ENCODE measurements at regions not wholly inside any gene's neighbourhood (a gene's known extent, or its start where the extent isn't known, plus 50 kb on each side); places are given as distances from the start of the nearest gene placed in this dataset.

DNA sequence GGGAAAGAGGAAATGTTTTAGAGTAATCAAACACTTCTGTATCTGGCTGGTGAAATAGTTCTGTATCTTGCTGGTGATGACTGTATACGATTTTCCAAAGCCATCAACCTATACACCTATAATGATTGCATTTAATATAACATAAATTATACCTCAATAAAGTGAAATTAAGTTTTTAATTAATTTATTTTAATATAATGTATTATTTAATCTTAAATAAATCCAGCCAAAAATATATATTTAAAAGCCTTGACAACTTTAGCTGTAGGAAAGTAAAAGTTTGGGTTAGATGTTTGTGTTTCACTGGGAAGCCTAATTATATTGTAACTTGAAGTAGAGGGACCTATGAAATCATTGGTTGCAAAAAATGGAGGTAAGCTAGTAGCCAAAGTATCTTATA lies 654.8 kb upstream of the MIS18BP1 start:
- TF ChIP-seq, protein P1, sequence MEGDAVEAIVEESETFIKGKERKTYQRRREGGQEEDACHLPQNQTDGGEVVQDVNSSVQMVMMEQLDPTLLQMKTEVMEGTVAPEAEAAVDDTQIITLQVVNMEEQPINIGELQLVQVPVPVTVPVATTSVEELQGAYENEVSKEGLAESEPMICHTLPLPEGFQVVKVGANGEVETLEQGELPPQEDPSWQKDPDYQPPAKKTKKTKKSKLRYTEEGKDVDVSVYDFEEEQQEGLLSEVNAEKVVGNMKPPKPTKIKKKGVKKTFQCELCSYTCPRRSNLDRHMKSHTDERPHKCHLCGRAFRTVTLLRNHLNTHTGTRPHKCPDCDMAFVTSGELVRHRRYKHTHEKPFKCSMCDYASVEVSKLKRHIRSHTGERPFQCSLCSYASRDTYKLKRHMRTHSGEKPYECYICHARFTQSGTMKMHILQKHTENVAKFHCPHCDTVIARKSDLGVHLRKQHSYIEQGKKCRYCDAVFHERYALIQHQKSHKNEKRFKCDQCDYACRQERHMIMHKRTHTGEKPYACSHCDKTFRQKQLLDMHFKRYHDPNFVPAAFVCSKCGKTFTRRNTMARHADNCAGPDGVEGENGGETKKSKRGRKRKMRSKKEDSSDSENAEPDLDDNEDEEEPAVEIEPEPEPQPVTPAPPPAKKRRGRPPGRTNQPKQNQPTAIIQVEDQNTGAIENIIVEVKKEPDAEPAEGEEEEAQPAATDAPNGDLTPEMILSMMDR (conservative IDR thresholded peaks at IDR 0.05 in 1 of 2, IDR thresholded peaks at IDR 0.05 in 1 of 2; ENCODE audit: extremely low read depth in 1 of 2, insufficient read depth in 1 of 2, low read depth in 1 of 2, low read length in 2 of 2): no peak
- TF ChIP-seq EZH2 (IDR thresholded peaks at IDR 0.05; ENCODE audit: borderline replicate concordance, low read length): no peak

Measured in mammary epithelial cell (primary cell).